Smooth muscle cell (in vitro differentiated cells): ENCODE measurements at regions not wholly inside any gene's neighbourhood (a gene's known extent, or its start where the extent isn't known, plus 50 kb on each side); places are given as distances from the start of the nearest gene placed in this dataset.

Experiments
- DNase-seq: peaks from one replicate; lab custom pipeline; 2025; ENCODE audit not compliant: unreplicated experiment; lab: John Stamatoyannopoulos, UW
- H2AFZ ChIP-seq: fragments of 200-600 bp; sonication (generic); 2 replicates; pipeline ENCODE4 v1.6.0; 2016; ENCODE audit warnings: antibody characterized with exemption, low read depth, mild to moderate bottlenecking
- H3F3A ChIP-seq: fragments of 200-600 bp; sonication (generic); 2 replicates; pipeline ENCODE4 v1.6.0; 2017; ENCODE audit warnings: antibody characterized with exemption, low read depth
- H3K27ac ChIP-seq: fragments of 200-600 bp; sonication (generic); 2 replicates; pipeline ENCODE4 v1.5.1; 2016; ENCODE audit warnings: low read depth, mild to moderate bottlenecking
- H3K27me3 ChIP-seq: fragments of 200-600 bp; sonication (generic); 2 replicates; pipeline ENCODE4 v1.6.1; 2016; ENCODE audit warnings: low read depth, mild to moderate bottlenecking
- H3K36me3 ChIP-seq: fragments of 200-600 bp; sonication (generic); 2 replicates; pipeline ENCODE4 v1.5.1; 2016; ENCODE audit warnings: low read depth
- H3K4me1 ChIP-seq: fragments of 200-600 bp; sonication (generic); 2 replicates; pipeline ENCODE4 v1.5.1; 2016; ENCODE audit warnings: low read depth
- H3K4me2 ChIP-seq: fragments of 200-600 bp; sonication (generic); 2 replicates; pipeline ENCODE4 v1.6.0; 2016; ENCODE audit warnings: mild to moderate bottlenecking
- H3K4me3 ChIP-seq: fragments of 200-600 bp; sonication (generic); 2 replicates; pipeline ENCODE4 v1.5.1; 2016; ENCODE audit warnings: mild to moderate bottlenecking
- H3K79me2 ChIP-seq: fragments of 200-600 bp; sonication (generic); 2 replicates; pipeline ENCODE4 v1.6.0; 2016; ENCODE audit warnings: low read depth, mild to moderate bottlenecking
- H3K9ac ChIP-seq: fragments of 200-600 bp; sonication (generic); 2 replicates; pipeline ENCODE4 v1.6.0; 2016; ENCODE audit warnings: low read depth
- H3K9me3 ChIP-seq: fragments of 200-600 bp; sonication (generic); replicated peaks from 2 replicates; pipeline ENCODE4 v1.5.1; 2016; ENCODE audit warnings: low read depth
- H4K20me1 ChIP-seq: fragments of 200-600 bp; sonication (generic); 2 replicates; pipeline ENCODE4 v1.6.0; 2016; ENCODE audit warnings: low read depth
- WGBS: methylation state at CpG from one replicate; pipeline ENCODE4 v1.1.7; 2016; ENCODE audit warnings: low lambda C conversion rate; 5-methylcytosine and 5-hydroxymethylcytosine counted together
- TF ChIP-seq, protein P1 (sequence below): fragments of 200-600 bp; sonication (generic); IDR thresholded peaks from 2 replicates; pipeline ENCODE4 v1.5.1; 2017; ENCODE audit warnings: borderline replicate concordance, mild to moderate bottlenecking, antibody characterized with exemption; ENCODE audit not compliant: insufficient read depth, poor library complexity, severe bottlenecking

DNA sequence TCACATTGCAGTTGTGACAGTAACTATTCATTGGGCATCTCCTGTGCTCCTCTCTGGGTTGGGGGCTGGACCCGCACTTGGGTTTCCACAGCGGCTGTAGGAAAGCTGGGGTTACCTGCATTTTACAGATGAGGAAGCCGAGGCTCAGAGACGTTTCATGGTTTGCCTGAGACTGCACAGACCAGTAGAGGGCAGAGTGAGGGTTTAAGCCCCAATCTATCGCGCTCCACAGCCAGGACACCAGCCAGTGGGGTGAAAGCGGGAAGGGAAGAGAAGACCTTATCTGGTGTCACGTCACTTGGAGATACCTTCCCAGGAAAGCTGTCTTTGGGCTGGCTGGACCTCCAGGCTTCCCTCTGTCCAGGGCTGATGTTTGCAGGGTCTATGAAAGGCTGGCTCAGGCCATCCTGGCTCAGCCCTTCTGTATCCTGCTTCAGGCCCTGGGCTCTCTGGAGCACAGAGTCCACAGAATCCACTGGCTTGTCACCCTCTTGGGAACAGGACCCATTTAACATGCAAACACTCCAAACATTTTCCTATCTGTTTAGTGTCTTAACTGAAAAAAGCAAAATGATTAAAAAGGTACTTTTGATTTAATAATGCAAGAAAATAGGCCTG lies 167.7 kb downstream of the EMX2 start:
- Histone ChIP-seq H3K9me3 (no peaks in the 10 kb centered on the region), H3K27me3 (peaks cover 7% of the 10 kb centered on the region), H3K9ac (no peak overlapping the region), H3K4me2 (no peak overlapping the region), H2AFZ (no peak overlapping the region), H3K4me3 (no peak overlapping the region), H3K4me1 (no peaks in the 10 kb centered on the region), H3K79me2 (no peaks in the 10 kb centered on the region), H3K27ac (no peak overlapping the region), H3K36me3 (no peaks in the 10 kb centered on the region), H3F3A (no peaks in the 10 kb centered on the region), H4K20me1 (no peaks in the 10 kb centered on the region)
- 67% methylated on average over 8 of the region's 8 CpGs for WGBS
- DNase-seq: no peak
- TF ChIP-seq, protein P1, sequence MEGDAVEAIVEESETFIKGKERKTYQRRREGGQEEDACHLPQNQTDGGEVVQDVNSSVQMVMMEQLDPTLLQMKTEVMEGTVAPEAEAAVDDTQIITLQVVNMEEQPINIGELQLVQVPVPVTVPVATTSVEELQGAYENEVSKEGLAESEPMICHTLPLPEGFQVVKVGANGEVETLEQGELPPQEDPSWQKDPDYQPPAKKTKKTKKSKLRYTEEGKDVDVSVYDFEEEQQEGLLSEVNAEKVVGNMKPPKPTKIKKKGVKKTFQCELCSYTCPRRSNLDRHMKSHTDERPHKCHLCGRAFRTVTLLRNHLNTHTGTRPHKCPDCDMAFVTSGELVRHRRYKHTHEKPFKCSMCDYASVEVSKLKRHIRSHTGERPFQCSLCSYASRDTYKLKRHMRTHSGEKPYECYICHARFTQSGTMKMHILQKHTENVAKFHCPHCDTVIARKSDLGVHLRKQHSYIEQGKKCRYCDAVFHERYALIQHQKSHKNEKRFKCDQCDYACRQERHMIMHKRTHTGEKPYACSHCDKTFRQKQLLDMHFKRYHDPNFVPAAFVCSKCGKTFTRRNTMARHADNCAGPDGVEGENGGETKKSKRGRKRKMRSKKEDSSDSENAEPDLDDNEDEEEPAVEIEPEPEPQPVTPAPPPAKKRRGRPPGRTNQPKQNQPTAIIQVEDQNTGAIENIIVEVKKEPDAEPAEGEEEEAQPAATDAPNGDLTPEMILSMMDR: no peak

DNA sequence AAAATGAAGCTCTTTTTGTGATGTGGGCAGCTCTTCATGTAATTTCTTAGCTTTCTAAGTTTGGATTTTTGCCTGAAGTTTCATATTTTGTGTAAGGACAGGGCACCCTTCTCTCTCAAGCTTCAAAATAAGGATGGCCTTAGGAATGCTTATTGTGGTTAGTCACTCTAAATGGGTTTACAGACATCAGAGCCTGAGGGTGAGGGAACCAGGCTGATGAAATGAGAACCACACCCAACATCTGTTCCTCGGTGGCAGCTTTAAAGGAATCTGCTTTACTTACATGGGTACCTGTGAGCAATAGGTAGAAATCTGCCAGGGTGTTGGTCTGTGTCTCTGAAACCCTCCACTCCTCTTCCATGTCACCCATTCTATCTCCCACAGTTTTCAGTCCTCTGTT lies 174.3 kb downstream of the EMX2 start:
- no peaks in the 10 kb centered on the region for H3K79me2 ChIP-seq
- no peaks in the 10 kb centered on the region for H4K20me1 ChIP-seq
- no peaks in the 10 kb centered on the region for H3K36me3 ChIP-seq
- H3K27ac ChIP-seq: no peak overlapping the region
- WGBS: 57% methylated on average over 1 of the region's 1 CpG
- no peaks in the 10 kb centered on the region for H3F3A ChIP-seq
- H3K9ac ChIP-seq: no peak overlapping the region
- H3K9me3 ChIP-seq: no peaks in the 10 kb centered on the region
- TF ChIP-seq, protein P1: no peak
- H3K4me1 ChIP-seq: peaks cover 9% of the 10 kb centered on the region
- no peak overlapping the region for H2AFZ ChIP-seq
- H3K27me3 ChIP-seq: peaks cover 7% of the 10 kb centered on the region
- DNase-seq: no peak
- H3K4me3 ChIP-seq: no peak overlapping the region
- no peak overlapping the region for H3K4me2 ChIP-seq

DNA sequence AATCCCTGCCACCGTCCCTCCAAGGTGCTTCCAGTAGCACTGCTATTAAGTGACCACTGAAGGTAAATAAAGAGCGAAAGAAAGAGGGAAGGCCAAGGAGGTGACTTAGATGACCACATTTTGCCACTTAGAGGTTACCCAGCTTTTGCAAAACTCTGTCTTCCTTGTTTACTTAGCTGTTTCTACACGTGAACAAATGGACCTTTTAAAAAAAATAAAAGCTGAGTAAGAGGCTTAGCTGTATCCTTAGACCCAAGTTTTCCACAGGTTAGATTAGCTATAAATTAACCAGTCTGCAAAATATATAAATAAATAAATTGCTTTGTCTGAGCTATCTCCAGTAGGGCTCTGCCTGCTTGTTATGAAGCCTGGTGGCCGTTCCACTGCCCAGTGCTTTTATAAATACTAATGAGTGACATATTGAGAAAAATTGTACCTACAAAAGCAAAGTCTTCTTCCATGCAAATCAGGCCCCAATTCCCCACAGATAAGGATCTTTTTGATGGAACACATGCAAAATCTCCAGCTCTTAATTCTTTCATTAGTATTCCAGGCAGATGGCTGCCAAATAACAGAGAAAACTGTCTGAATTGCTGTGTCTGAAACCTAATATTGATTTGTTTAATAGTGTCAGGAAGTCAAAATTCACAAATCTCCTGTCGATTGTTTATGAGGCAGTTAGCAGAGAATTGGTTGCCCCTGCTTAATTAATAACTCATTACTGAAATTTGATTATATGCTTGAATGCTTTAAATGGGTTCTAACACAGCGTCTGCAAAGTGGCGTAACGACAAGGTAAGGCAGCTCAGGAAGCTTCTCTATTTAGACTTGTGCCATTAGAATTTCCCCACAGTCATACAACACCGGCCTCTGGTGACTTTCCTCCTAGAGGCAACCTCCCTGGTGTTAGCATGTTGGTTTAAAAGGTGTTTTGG lies 176.7 kb downstream of the EMX2 start:
- H2AFZ ChIP-seq: no peak overlapping the region
- no peak overlapping the region for H3K4me3 ChIP-seq
- TF ChIP-seq, protein P1: no peak
- H3F3A ChIP-seq: no peaks in the 10 kb centered on the region
- peaks cover 9% of the 10 kb centered on the region for H3K4me1 ChIP-seq
- WGBS: 70% methylated on average over 9 of the region's 9 CpGs
- H3K27ac ChIP-seq: no peak overlapping the region
- DNase-seq: no peak
- peaks cover under 1% of the 10 kb centered on the region for H3K27me3 ChIP-seq
- H3K9ac ChIP-seq: no peak overlapping the region
- no peak overlapping the region for H3K4me2 ChIP-seq
- H4K20me1 ChIP-seq: no peaks in the 10 kb centered on the region
- no peaks in the 10 kb centered on the region for H3K36me3 ChIP-seq
- no peaks in the 10 kb centered on the region for H3K9me3 ChIP-seq
- no peaks in the 10 kb centered on the region for H3K79me2 ChIP-seq
